Prostate gland (tissue), 2 donors: ENCODE measurements at regions not wholly inside any gene's neighbourhood (a gene's known extent, or its start where the extent isn't known, plus 50 kb on each side); places are given as distances from the start of the nearest gene placed in this dataset.

Experiments used
- CTCF ChIP-seq, 4 experiments: fragments of 200-600 bp in 2 of 4; fragments of 450-650 bp in 2 of 4; sonication (generic) in 2 of 4; IDR thresholded peaks; 1 replicate in 3 of 4; 2 replicates in 1 of 4; pipeline ENCODE4 v1.5.1; 2016 to 2019; ENCODE audit warnings: antibody characterized with exemption in 4 of 4, mild to moderate bottlenecking in 2 of 4, moderate library complexity in 2 of 4
- POLR2A ChIP-seq: fragments of 450-650 bp; IDR thresholded peaks from one replicate; pipeline ENCODE4 v1.6.1; 2016; ENCODE audit warnings: antibody characterized with exemption, mild to moderate bottlenecking
- POLR2AphosphoS5 ChIP-seq: sonication (generic); formaldehyde crosslinking; IDR thresholded peaks from one replicate; pipeline ENCODE4 v1.6.1; 2017; ENCODE audit warnings: antibody characterized with exemption

GRCh38 chr22:48161298-48161697 is 1398.8 kb downstream of the TBC1D22A start:
- no peak for TF ChIP-seq POLR2A
- TF ChIP-seq CTCF (IDR thresholded peaks at IDR 0.05): no peak
- TF ChIP-seq POLR2AphosphoS5: no peak
